ENCODE measurements at regions not wholly inside any gene's neighbourhood (a gene's known extent, or its start where the extent isn't known, plus 50 kb on each side); places are given as distances from the start of the nearest gene placed in this dataset.

- DNase-seq (ENCODE audit: low read depth in 3 of 3): no peak
Observed at GRCh38 chr21:38151021-38151645, 105.7 kb upstream of the KCNJ15 start.

DNA sequence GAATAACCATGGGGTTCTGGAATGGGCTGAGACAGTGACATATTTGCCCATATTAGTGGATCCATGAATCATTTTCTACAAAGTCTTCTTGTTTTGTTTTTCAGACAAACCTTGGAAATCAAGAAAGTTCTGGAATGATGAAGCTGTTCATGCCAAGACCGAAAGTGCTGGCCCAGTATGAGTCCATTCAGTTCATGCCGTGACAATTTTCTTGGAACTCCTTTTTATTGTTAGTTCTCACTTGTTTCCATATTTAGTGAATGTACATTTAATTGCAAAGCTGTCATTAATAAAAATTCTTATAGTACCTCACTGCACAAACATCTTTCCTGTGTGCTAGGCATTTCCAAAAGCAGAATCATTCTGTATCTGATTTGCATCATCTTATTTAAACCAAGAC, 100.6 kb upstream of the KCNJ15 start:
- no peak for DNase-seq (ENCODE audit: low read depth in 3 of 3)

GRCh38 chr21:38159355-38159754, 97.4 kb upstream of the KCNJ15 start:
- peak in 2 of 3 experiments; percentile 14 to 34 for DNase-seq (ENCODE audit: low read depth in 3 of 3)

- DNase-seq (ENCODE audit: low read depth in 3 of 3): no peak
Observed at GRCh38 chr21:38165466-38166172, 91.2 kb upstream of the KCNJ15 start.

GRCh38 chr21:38166173-38166535, 90.6 kb upstream of the KCNJ15 start:
- no peak for DNase-seq (ENCODE audit: low read depth in 3 of 3)

- no peak for DNase-seq (ENCODE audit: low read depth in 3 of 3)
Observed at GRCh38 chr21:38167345-38167744, 89.4 kb upstream of the KCNJ15 start.

DNA sequence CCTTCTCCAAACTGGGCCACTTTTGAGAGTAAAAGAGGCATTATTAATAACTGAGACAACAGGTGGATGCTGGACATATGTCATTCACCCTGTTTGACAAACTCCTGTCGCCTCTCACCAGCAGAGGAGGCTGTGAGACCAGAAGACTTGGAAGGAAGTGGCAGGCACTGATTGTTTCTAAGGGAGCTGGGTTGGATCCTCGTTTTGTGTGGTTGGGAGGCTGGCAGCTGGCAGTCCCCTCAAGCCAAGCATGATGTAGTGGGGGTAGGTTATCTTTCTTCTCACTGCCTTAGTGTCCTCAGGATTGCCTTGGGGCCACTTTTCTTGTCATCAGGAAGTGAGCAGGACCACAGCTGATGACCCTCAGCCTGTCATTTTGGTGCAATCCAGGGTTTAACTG, 86.5 kb upstream of the KCNJ15 start:
- DNase-seq (ENCODE audit: low read depth in 3 of 3): no peak

DNA sequence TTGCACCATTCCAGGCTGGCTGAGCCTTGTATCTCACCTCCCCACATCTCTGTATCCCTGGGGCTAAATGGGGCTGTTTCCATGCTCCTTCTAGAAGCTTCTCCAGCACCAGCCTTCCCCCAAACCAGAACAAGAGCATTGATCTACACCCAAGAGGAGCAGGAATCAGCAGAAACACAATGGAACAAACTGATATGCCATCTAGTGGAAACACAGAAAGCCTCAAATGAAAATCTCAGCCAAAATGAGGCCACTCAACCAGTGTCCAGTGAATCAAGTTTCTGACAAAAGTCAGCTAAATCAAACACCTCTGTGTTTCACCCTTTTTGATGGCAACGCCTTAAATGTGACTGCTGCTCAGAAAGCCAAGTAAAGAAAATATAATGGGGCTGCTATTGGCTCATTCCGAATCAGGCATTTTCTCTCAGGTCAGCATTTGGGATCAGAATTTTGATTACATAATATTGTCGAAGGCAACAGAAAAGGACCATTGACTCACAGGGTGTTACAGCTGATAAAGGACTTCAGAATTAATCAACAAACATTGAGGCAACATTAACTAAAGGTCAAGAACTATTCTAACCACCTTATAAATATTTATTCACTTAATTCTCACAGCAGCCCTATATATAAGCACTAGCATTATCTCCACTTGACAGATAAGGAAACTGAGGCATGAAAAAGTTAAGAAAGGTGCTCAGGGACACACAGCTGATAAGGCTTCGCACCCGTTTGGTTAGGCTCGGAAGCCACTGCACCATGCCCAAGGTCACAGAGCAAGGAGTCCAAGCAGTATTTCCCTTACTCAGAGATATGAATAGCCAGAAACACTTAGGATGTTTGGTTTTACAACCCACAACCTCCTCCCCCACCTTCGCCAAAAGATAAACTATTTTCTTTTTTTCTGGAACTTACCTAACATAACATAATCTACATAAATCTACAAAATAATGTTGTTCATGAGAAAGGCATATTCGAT, 85.8 kb upstream of the KCNJ15 start:
- DNase-seq (ENCODE audit: low read depth in 3 of 3): no peak

GRCh38 chr21:38171723-38172344, 85.0 kb upstream of the KCNJ15 start:
- no peak for DNase-seq (ENCODE audit: low read depth in 3 of 3)

DNA sequence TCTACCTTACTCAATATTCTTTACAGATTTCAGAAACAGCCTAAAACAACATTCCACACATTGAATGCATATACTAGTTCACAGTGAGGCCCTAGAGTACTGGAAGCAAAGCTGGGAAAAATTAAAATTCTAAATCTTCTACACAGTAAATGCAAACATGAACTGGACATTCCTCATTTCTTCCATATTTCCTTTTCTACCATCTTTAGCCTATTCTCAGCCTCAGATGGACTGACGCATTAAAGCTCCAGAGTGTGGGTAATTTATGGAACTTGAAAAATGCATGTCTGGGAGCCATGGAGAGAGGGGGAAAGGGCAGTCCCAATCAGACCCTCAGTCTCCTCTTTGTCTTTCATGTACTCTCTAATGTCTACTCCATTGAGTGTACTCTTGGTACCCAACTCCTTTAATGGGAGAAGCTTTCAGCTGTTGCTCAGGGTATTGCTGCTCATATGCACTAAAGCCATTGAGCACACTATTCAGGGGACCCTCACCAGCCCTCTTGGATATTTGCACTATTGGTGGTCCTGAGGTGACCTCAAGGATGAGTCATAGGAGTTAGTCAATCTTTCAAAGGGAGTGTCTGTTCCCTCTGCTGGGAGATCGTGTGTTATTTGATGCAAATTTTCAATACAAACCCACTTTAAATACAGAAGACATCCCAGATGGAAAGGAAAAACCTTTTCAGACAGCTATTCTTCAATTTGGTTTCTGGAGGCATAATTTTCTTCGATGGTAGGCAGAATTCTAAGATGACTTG, 83.3 kb upstream of the KCNJ15 start:
- no peak for DNase-seq (ENCODE audit: low read depth in 3 of 3)

DNA sequence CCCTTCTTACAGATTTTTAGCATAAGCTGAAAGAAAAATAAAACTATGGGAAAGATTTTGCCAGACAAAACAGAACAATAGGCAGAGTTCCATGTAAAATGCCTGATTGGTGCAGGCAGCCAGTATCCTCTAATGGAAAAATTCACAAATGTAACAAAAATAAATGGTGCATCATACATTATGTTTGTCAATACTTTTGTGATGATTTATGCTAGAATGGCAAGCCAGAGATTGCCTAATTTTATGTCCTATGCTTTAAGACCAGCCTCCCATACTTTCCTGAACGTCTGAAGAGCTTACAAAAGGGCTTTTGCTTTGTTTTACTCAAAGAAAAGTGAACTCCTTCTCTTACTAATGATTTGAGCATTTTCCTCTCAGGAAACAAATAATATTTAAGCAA, 81.5 kb upstream of the KCNJ15 start:
- no peak for DNase-seq (ENCODE audit: low read depth in 3 of 3)

DNA sequence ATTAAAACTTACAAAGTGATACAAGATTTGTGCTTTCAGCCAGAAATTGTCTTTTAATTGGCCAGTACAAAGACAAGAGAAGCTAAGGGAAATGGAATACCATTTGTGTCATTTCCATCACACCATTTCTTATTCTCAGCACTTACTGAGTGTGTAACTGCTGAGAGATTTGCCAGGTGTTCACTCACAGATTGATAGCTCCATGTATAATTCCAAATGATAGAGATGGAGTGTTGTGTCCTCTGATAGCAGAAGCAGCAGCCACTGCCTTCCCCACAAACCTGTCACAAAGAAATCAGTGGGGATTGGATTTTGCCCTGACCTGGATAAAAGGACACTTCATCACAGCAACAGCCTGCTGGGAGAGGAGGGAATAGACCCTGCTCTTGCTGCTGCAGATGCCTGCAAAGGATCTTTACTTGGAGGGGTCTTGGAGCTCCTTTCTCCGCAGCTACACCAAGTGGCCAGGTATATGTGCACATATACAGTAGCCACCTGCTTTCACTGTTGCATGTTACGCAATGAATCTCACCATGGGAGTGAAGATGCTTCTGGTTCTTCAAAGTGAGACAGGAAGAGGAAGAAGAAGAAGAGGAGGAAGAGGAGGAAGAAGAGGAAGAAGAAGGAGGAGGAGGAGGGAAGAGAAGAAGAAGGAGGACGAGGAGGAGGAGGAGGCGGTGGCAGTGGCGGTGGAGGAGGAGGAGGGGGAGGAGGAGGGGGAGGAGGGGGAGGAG, 78.7 kb upstream of the KCNJ15 start:
- DNase-seq (ENCODE audit: low read depth in 3 of 3): no peak

DNA sequence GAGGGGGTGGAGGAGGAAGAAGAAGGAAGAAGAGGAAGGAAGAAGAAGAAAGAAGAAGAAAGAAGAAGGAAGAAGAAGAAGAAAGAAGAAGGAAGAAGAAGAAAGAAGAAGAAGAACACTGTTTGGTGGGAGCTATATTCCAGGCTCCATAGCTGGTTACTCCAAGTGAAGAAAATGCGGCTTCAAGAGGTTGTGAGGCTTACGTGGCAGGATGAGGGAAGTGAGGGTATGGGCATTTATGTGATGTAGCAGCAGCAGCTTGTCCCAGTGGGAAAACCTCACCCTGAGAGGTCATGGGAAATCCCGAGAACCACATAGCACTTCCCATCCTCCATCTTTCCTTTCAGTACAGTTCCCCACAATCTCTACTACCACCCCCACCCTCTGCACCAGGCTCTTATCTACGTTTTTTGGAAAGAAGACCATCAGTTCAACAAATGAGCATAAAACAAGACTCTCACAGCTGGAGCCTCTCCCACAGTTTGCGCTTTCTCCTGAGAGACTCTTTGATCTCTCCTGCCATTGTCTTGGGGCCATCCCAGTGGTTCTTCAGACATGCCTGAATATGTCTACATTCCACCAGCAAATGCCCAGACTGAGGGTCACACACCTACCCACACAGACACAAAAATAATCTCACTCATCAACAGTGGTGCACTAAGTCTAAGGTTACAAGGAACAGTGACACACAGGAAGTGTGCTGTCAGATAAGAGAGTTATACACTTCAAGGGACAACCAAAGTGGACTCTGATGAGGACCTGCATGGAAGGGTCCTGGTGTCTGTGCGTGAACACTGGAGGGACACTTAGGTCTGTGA, 77.9 kb upstream of the KCNJ15 start:
- DNase-seq (ENCODE audit: low read depth in 3 of 3): no peak

DNA sequence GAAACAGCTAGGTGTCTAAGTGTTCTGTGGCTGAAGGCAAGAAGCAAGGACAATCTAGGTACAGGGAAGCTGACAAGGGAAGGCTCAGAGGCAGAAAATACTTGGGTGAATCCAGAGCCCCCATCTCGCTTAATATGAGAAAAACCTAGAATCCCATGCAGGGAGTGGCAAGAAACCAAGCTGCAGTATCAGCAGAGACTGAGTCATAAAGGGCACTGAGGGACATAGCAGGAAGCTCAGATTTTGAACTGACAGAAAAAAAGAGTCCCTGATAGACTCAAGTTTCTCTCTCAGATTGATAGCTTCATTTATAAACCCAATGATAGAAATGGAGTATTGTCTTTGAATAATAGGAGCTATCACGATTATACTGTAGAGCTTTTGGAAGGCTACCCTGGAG, 77.3 kb upstream of the KCNJ15 start:
- no peak for DNase-seq (ENCODE audit: low read depth in 3 of 3)

- no peak for DNase-seq (ENCODE audit: low read depth in 3 of 3)
Observed at GRCh38 chr21:38181096-38181495, 75.7 kb upstream of the KCNJ15 start.

DNA sequence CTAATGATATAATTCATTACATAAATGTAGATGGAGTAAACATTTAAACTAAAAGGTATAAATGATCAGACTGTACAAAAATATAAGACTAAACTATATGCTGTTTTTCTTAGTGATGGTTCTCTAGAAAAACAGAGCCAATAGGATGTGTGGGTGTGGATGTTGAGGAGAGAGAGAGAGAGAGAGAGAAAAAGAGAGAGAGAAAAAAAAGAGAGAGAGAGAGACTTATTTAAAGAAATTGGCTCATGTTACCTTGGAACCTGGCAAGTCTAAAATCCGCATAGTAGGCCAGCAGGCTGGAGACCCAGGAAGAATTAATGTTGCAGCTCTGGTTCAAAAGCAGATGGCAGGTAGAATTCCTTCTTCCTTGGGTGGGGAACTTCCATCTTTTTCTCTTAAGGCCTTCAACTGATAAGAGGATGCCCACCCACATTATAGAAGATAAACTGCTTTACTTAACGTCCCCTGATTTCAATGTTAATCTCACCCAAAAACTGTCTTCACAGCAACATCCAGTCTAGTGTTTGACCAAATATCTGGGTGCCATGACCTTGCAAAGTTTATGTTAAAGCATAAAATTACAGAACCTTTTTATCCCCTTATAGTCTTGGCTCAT, 74.3 kb upstream of the KCNJ15 start:
- DNase-seq (ENCODE audit: low read depth in 3 of 3): no peak

DNA sequence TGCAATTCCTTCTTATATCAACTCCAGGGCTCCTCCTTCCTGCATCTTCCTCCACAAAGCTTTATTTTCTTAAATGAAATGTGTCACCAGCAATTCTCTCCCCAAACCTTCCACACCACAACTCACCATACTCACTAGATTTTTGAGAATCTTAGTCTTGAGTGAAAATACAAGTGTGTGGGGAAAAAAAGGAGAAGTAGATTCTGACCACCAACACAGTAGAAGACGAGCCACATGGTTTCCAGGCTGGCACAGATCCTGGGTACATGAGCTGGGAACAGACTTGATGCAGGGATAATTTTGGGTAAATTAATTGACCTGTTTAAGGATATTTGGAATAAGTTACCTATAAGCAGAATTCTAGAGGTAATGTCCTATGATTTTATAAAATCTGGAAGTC, 72.8 kb upstream of the KCNJ15 start:
- no peak for DNase-seq (ENCODE audit: low read depth in 3 of 3)

GRCh38 chr21:38186661-38187270, 70.0 kb upstream of the KCNJ15 start:
- DNase-seq (ENCODE audit: low read depth in 3 of 3): no peak

DNA sequence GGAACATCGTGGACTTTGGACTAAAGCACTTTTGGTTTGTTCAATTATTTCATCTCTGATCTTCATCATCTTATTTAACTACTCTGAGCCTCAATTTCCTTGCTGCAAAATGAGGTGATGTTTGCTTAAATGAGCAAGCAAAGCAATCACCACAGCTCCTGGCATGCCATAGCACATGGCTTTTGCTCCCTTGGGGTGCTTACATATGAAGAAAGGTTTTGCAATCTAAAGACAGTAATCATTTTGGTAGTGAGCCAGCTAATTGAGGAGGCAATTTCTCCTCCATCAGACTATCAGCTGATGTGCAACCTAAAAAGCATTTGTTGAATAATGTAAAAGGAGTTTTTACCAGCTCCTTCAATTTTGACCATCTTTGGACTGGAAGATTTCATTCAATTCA, 68.8 kb upstream of the KCNJ15 start:
- no peak for DNase-seq (ENCODE audit: low read depth in 3 of 3)
